HG03095 (cell line): ENCODE measurements at regions not wholly inside any gene's neighbourhood (a gene's known extent, or its start where the extent isn't known, plus 50 kb on each side); places are given as distances from the start of the nearest gene placed in this dataset.
"Not testable (repeated sequence)": the region's sequence is repeated elsewhere in the genome, so short reads cannot be mapped to it uniquely, and the experiment has no call there.

Experiments used
- ATAC-seq: cut with Tn5 transposase; IDR thresholded peaks from one replicate; pipeline ENCODE4 v1.9.1; 2021; ENCODE audit warnings: moderate library complexity; ENCODE audit not compliant: unreplicated experiment

- no peak for ATAC-seq
These were observed 77.0 kb downstream of the CCDC71L start for GRCh38 chr7:106583706-106584690.

GRCh38 chr7:106583100-106583499, 77.9 kb downstream of the CCDC71L start:
- no peak for ATAC-seq

- ATAC-seq: no peak
These were observed 78.6 kb downstream of the CCDC71L start for GRCh38 chr7:106582365-106582764.

DNA sequence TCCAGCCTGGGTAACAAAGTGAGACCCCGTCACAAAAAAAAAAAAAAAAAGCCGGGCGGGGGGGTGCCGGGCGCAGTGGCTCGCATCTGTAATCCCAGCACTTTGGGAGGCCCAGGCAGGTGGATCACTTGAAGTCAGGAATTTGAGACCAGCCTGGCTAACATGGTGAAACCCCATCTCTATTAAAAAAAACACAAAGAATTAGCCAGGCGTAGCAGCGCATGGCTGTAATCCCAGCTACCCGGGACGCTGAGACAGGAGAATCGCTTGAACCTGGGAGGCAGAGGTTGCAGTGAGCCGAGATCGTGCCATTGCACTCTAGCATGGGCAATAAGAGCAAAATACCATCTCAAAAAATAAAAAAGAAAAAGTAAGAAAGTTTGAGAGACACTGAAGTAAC, 81.9 kb downstream of the CCDC71L start:
- not testable (repeated sequence) for ATAC-seq

- ATAC-seq: no peak
These were observed 85.7 kb downstream of the CCDC71L start for GRCh38 chr7:106575138-106575823.

DNA sequence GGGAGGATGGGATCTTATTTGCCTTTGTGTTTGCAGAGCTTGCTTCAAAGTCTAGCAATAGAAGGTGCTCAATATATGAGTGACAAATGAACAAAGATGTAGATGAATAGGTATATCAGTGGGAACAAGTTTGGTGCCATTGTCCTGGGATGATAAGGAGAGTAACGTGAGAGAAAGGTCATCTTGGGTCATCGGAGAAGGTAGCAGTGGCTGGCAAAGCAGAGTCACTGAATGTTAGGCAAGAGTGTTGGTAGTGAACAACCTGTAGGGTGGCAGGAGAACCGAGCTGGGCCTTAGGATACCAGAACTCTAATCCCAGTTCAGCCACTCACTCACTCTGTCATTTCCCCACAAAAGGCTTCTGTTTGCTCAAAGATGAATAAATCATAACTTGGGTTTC, 87.2 kb downstream of the CCDC71L start:
- ATAC-seq: no peak

DNA sequence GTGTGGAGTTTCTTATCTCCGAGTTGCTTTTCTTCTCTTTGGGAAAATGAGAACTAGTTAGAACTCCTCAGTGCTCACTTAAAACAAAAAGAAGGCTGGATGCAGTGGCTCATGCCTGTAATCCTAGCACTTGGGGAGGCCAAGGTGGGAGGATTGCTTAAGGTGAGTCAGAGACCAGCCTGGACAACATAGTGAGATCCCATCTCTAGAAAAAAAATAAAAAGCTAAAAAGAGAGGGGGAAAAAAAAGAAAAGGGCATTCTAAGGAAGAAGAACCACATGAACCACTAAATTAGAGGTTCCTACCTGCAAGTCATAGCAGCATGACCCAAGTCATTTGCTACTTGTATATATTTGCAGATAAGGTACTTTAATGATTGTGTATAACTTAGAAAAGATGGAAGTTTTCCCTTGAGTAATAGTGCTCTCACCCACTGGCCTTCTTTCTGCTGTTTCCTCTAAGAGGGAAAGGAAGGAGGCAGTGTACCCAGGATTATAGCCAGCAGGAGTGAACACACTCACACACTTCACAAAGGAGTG, 87.8 kb downstream of the CCDC71L start:
- no peak for ATAC-seq

- no peak for ATAC-seq
These were observed 88.4 kb downstream of the CCDC71L start for GRCh38 chr7:106572394-106573124.

GRCh38 chr7:106571563-106571962, 89.4 kb downstream of the CCDC71L start:
- ATAC-seq: no peak

GRCh38 chr7:106570948-106571418, 90.0 kb downstream of the CCDC71L start:
- ATAC-seq: no peak

- no peak for ATAC-seq
These were observed 90.8 kb downstream of the CCDC71L start for GRCh38 chr7:106570146-106570545.

GRCh38 chr7:106569500-106569929, 91.4 kb downstream of the CCDC71L start:
- no peak for ATAC-seq

DNA sequence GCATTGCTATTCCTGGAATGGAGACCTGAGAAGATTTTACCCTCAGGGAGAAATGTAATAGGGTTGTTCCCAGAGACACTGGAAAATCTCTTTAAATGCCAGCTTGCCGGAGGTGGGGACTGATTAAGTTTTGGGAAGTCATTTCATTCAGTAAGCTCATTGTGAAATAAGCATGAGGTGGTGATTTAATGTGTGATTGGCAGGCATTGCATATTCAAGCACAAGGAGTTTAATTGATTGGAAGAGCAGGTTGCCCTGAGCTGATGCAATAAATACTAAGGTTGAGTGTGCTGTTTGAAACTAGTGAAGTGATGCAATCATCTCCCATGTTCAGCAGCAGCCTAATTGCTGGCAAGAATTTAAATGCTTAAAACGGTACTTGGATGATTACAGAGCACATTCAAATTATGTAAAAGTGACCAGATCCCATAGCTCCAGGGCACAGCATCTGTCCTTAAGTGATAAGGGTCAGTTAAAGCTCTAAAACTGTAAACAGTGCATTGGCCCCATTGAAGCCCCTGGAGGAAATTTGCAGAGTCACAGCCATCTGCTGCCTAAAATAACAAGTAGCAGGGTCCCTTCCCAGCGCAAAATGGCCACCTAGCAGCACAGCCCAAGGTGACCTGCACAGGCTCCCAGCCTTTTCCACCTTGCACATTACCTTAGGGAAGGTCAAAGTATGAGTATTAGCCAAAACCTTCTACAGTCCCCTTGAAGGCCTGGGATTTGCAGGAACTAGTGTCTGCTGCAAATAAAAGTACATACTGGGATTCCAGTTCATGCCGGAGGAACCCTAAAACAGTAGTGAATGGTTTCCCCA, 92.1 kb downstream of the CCDC71L start:
- no peak for ATAC-seq

GRCh38 chr7:106568002-106568679, 92.8 kb downstream of the CCDC71L start:
- ATAC-seq: no peak

DNA sequence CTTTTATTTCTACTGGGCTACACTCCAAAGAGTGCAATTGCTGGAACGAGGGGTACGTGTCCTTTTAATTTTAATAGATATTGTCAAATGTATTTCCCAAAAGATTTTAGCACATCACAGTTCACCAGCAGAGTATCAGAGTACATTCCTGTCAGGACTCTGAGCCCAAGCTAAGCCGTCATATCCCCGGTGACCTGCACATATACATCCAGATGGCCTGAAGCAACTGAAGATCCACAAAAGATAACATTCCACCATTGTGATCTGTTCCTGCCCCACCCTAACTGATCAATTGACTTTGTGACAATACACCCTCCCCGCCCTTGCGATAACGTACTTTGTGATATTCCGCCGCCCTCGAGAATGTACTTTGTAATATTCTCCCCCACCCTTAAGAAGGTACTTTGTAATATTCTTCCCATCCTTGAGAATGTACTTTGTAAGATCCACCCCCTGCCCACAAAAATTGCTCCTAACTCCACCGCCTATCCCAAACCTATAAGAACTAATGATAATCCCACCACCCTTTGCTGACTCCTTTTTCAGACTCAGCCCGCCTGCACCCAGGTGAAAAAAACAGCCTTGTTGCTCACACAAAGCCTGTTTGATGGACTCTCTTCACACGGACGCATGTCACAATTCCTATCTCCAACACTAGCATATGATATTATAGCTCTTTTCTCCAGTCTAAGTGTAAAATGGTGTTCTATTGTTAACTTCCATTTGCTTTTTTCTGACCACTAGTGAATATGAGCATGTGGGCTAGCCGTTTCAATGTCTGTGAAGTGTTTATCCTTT, 93.6 kb downstream of the CCDC71L start:
- not testable (repeated sequence) for ATAC-seq

DNA sequence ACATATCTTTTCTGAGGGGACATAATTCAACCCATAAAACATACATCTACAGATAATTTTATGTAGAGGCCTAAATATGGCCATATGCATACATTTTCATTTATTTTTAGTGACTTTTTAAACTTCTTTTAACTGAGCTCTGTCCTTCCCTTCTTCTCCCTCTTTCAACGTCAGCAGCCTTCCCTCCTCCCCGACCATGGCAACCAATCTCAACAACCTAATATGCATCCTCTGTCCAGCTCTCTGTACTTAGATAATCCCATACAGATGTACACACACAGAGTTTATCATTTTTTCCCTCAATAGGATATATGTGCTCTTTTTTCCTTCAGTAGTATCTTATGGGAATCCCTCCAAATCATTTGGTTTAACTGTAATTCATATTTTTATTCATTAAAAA, 94.3 kb downstream of the CCDC71L start:
- no peak for ATAC-seq

DNA sequence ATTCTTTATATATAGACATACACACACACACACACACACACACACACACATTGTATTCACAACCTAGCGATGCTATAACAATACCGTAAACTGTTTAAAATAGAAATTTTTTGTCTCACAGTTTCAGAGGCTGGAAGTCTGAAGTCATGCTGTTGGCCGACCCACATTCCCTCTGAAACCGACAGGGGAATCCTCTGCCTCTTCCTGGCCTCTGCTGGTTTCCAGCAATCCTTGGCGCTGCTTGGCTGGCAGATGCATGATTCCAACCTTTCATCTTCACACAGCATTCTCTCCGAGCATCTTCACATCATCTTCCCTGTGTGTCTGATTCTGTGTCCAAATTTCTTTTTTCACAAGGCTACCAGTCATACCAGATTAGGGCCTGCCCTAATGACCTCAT, 94.8 kb downstream of the CCDC71L start:
- ATAC-seq: no peak

- ATAC-seq: no peak
These were observed 95.5 kb downstream of the CCDC71L start for GRCh38 chr7:106565428-106565827.
